Sigmoid colon (tissue), 6 donors: ENCODE measurements at regions not wholly inside any gene's neighbourhood (a gene's known extent, or its start where the extent isn't known, plus 50 kb on each side); places are given as distances from the start of the nearest gene placed in this dataset.
"Not testable (repeated sequence)": the region's sequence is repeated elsewhere in the genome, so short reads cannot be mapped to it uniquely, and the experiment has no call there.

Source experiments
- DNase-seq: peaks from one replicate; pipeline ENCODE4 v3.0.0-alpha.2; 2019
- H3K27ac ChIP-seq, 4 donors: fragments of 200-600 bp; sonication (generic); one replicate each; pipeline ENCODE4 v1.5.1; 2016 to 2019; ENCODE audit warnings: mild to moderate bottlenecking in 1 of 4
- H3K27me3 ChIP-seq, 3 donors: fragments of 200-600 bp; sonication (generic); one replicate each; pipeline ENCODE4 v1.5.1; 2019; ENCODE audit warnings: mild to moderate bottlenecking in 1 of 3
- H3K36me3 ChIP-seq, 4 donors: fragments of 200-600 bp; sonication (generic); one replicate each; pipeline ENCODE4 v1.5.1; 2016 to 2019
- H3K4me1 ChIP-seq, 4 donors: fragments of 200-600 bp; sonication (generic); one replicate each; pipeline ENCODE4 v1.5.1; 2017 to 2019
- H3K4me3 ChIP-seq, 4 donors: fragments of 200-600 bp; sonication (generic); one replicate each; pipeline ENCODE4 v1.5.1; 2017 to 2019; ENCODE audit warnings: mild to moderate bottlenecking in 2 of 4, moderate library complexity in 1 of 4
- H3K9me3 ChIP-seq, 4 donors: fragments of 200-600 bp in 3 of 4; sonication (generic) in 3 of 4; one replicate each; pipeline versions ENCODE4 v1.5.1 to v1.6.1; 2013 to 2019
- EP300 ChIP-seq, 4 donors: sonication (generic); formaldehyde crosslinking; IDR thresholded peaks; one replicate each; pipeline ENCODE4 v1.6.1; 2017; ENCODE audit warnings: antibody characterized with exemption in 4 of 4
- POLR2A ChIP-seq, 2 donors: fragments of 450-650 bp; IDR thresholded peaks; one replicate each; pipeline ENCODE4 v1.6.1; 2016; ENCODE audit warnings: antibody characterized with exemption in 2 of 2, mild to moderate bottlenecking in 2 of 2, moderate library complexity in 2 of 2
- POLR2AphosphoS5 ChIP-seq, 4 donors: sonication (generic); formaldehyde crosslinking; IDR thresholded peaks; one replicate each; pipeline ENCODE4 v1.6.1; 2017; ENCODE audit warnings: antibody characterized with exemption in 4 of 4
- WGBS, 2 donors: extraction: QIAGEN DNeasy Blood & Tissue Kit; methylation state at CpG; one replicate each; pipeline ENCODE4 v1.1.7; 2013; 5-methylcytosine and 5-hydroxymethylcytosine counted together
- intact Hi-C: fragments of 100-400 bp; cut with DNase I; formaldehyde crosslinking; loops from one replicate; pipeline ENCODE4 v1.15.1; 2023
- TF ChIP-seq, protein P1 (sequence below), 4 experiments: fragments of 450-650 bp in 3 of 4; fragments of 200-600 bp in 1 of 4; IDR thresholded peaks; one replicate each; pipeline ENCODE4 v1.5.1; 2016 to 2019; ENCODE audit warnings: antibody characterized with exemption in 4 of 4, mild to moderate bottlenecking in 3 of 4, moderate library complexity in 2 of 4
- donor health status: healthy with polysubstance abuse.
- donor health status: healthy.

DNA sequence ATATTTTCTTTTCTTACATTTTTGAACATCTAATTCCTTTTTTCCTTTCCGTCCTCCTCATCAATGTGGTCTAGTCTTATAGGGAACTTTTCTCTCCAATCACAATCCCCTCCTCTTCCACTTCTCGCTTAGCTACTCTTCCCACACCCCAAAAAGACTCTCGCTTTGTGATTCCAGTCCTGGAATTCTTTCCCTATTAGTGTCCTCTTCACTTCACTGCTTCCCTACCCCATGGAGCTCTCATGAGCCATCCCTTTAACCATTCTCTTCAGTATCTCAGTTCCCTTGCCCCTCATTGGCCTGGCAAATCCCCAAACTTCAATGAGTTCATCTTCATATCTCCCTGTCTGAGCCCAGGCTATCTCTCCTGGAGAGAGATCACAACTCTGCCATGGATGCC, 55.3 kb upstream of the CEP85L start:
- peak overlapping the region in 1 of 4 donors; percentile 50 for H3K27ac ChIP-seq
- H3K36me3 ChIP-seq = no peaks in the 10 kb centered on the region
- 77 to 93% methylated on average over 3 of the region's 3 CpGs for WGBS, 2 donors
- no peak for TF ChIP-seq EP300 (IDR thresholded peaks at IDR 0.05)
- no peak for TF ChIP-seq POLR2A (IDR thresholded peaks at IDR 0.05)
- TF ChIP-seq POLR2AphosphoS5 (IDR thresholded peaks at IDR 0.05) = no peak
- TF ChIP-seq, protein P1, sequence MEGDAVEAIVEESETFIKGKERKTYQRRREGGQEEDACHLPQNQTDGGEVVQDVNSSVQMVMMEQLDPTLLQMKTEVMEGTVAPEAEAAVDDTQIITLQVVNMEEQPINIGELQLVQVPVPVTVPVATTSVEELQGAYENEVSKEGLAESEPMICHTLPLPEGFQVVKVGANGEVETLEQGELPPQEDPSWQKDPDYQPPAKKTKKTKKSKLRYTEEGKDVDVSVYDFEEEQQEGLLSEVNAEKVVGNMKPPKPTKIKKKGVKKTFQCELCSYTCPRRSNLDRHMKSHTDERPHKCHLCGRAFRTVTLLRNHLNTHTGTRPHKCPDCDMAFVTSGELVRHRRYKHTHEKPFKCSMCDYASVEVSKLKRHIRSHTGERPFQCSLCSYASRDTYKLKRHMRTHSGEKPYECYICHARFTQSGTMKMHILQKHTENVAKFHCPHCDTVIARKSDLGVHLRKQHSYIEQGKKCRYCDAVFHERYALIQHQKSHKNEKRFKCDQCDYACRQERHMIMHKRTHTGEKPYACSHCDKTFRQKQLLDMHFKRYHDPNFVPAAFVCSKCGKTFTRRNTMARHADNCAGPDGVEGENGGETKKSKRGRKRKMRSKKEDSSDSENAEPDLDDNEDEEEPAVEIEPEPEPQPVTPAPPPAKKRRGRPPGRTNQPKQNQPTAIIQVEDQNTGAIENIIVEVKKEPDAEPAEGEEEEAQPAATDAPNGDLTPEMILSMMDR (IDR thresholded peaks at IDR 0.05) = no peak
- intact Hi-C loops = no loop called here
- H3K4me3 ChIP-seq = no peak overlapping the region
- H3K9me3 ChIP-seq = no peaks in the 10 kb centered on the region
- peaks cover 0 to 33% (median 21%) of the 10 kb centered on the region in 4 donors for H3K4me1 ChIP-seq
- DNase-seq = no peak
- no peaks in the 10 kb centered on the region for H3K27me3 ChIP-seq

DNA sequence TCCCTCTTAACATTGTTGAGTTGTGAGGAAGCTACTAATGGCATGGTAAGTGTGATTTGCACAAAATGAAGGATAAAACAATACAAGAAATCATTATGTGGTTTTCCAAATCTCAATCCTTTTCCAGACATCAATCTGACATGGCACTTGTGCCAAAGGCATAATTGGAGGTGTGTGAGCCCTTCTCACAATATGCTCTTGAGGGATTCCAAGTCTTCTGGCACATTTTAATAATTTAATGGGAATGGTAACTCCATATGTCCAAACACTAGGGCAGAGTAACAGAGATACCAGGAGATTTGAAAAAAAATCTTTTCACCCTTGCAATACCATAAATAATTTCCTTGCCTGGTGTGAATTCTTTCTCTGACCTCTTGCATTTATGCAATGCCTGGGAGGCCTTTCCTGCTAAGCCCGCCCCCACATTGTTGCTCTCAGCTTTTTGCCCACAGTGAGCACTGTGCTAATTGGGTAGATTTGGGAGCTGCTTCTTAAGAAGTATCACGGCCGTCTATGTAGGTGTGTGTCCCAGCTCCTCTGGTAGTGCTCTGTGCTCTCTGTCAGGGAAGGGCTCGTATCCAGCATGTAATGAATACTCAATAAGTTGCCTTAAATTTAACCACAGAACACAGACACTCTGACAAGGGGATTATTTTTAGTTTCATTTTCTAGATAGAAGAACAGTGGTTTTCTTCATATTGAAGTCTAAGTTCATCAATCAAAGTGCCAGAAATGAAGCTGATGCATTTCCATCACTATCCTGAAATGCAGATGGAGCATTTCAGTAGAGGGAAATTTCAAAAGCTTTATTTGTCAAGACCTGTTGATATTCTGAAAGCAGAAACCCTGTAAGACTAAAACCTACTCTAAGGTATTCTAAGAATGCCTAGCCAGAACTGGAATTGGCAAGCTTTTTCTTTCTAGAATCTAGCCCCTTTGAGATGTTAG, 54.4 kb upstream of the CEP85L start:
- intact Hi-C loops = no loop called here
- Histone ChIP-seq H3K27ac (peak overlapping the region in 1 of 4 donors; percentile 50), H3K4me1 (peaks cover 0 to 33% (median 21%) of the 10 kb centered on the region in 4 donors), H3K36me3 (no peaks in the 10 kb centered on the region), H3K9me3 (no peaks in the 10 kb centered on the region), H3K4me3 (peak overlapping the region in 1 of 4 donors; percentile 3), H3K27me3 (no peaks in the 10 kb centered on the region)
- WGBS, 2 donors = 26 to 53% methylated on average over 4 of the region's 4 CpGs
- no peak for DNase-seq
- TF ChIP-seq POLR2A (IDR thresholded peaks at IDR 0.05) (no peak), EP300 (IDR thresholded peaks at IDR 0.05) (no peak), POLR2AphosphoS5 (IDR thresholded peaks at IDR 0.05) (no peak)
- TF ChIP-seq, protein P1 (IDR thresholded peaks at IDR 0.05) = no peak

DNA sequence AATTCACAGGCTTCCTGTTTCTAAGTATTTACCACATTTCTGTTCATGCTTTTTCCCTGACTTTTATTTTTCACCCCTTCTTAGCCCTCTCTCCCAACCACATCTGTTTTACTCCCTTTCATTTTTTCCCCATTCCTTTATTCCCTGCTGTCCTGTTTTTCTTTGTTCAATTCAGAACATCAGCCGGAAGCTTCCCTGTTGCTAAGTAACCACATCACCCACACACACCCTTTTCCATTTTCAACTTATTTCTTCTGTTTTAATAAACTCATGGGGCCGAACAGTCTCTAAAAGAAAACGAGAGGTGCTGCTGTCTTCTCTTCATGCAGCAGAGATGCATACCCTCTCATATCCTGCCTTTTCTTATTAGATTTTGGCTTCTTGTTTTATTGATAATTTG, 53.5 kb upstream of the CEP85L start:
- Histone ChIP-seq H3K27me3 (no peaks in the 10 kb centered on the region), H3K4me1 (peaks cover 0 to 32% (median 21%) of the 10 kb centered on the region in 4 donors), H3K4me3 (no peak overlapping the region), H3K27ac (no peak overlapping the region), H3K36me3 (no peaks in the 10 kb centered on the region), H3K9me3 (no peaks in the 10 kb centered on the region)
- WGBS, 2 donors = 55 to 70% methylated on average over 3 of the region's 3 CpGs
- no peak for DNase-seq
- TF ChIP-seq EP300 (IDR thresholded peaks at IDR 0.05) (no peak), POLR2AphosphoS5 (IDR thresholded peaks at IDR 0.05) (no peak), POLR2A (IDR thresholded peaks at IDR 0.05) (no peak)
- TF ChIP-seq, protein P1 (IDR thresholded peaks at IDR 0.05) = no peak
- intact Hi-C loops = no loop called here

DNA sequence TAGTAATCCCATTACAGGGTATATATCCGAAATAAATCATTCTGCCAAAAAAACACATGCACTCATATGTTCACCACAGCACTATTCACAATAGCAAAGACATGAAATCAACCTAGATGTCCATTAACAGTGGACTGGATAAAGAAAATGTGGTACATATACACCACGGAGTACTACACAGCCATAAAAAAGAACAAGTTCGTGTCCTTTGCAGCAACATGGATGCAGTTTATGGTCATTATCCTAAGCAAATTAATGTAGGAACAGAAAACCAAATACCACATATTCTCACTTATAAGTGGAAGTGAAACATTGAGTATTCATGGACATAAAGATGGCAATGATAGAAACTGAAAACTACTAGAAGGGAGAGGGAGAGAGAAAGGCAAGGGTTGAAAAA, 49.9 kb upstream of the CEP85L start:
- 94 to 95% methylated on average over 3 of the region's 3 CpGs for WGBS, 2 donors
- peaks cover 0 to 12% (median 10%) of the 10 kb centered on the region in 4 donors for H3K4me1 ChIP-seq
- H3K4me3 ChIP-seq, H3K9me3 ChIP-seq, H3K27me3 ChIP-seq, intact Hi-C loops, H3K36me3 ChIP-seq, DNase-seq, H3K27ac ChIP-seq: not testable (repeated sequence)
